ENCODE measurements at regions not wholly inside any gene's neighbourhood (a gene's known extent, or its start where the extent isn't known, plus 50 kb on each side); places are given as distances from the start of the nearest gene placed in this dataset.

DNA sequence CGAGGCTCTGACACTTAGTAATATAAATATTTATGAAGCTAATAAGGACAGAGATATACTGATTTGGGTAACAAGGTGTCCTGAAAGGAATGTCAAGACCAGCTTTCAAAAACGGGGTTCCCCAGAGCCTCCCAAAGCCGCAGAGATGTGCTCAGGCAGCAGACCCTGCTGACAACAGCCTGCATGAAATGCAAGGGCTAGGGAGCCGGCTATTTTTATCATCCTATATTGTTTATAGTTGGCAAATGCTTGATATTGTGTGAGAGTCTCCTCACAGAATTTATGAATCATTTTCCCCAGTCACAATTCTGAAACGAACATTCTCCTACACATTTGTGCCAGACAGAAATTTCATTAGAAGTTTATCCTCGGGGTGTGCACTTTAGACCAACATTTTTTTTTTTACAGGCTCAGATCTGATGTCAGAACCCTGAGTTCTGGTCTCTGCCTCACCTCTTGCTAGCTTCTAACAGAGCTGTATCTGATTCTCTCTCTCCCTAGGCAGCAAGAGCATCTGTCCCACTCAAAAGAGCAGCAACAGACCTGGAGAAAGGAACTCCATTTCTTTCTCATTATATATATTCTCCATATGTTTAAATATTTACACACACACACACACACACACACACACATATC, 302.3 kb upstream of the PLD5 start:
- no peaks in the 10 kb centered on the region for H3K36me3 Mint-ChIP-seq (ENCODE audit: insufficient read depth, unreplicated experiment)
- intact Hi-C loops (cut with micrococcal nuclease), result loop anchor here (1.0 to 10.0 kb wide), 3 partner anchors 178 to 303 kb away; partner anchors contain the start of gene PLD5
- TF ChIP-seq, protein P1, sequence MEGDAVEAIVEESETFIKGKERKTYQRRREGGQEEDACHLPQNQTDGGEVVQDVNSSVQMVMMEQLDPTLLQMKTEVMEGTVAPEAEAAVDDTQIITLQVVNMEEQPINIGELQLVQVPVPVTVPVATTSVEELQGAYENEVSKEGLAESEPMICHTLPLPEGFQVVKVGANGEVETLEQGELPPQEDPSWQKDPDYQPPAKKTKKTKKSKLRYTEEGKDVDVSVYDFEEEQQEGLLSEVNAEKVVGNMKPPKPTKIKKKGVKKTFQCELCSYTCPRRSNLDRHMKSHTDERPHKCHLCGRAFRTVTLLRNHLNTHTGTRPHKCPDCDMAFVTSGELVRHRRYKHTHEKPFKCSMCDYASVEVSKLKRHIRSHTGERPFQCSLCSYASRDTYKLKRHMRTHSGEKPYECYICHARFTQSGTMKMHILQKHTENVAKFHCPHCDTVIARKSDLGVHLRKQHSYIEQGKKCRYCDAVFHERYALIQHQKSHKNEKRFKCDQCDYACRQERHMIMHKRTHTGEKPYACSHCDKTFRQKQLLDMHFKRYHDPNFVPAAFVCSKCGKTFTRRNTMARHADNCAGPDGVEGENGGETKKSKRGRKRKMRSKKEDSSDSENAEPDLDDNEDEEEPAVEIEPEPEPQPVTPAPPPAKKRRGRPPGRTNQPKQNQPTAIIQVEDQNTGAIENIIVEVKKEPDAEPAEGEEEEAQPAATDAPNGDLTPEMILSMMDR (IDR thresholded peaks at IDR 0.05; ENCODE audit: unreplicated experiment), result no peak
- H3K27ac Mint-ChIP-seq (ENCODE audit: low read depth, unreplicated experiment), result peak overlapping the region; percentile 96
- no TSS peak for BruUV-seq (replicated peaks)
- POLR2A ChIA-PET, result interaction anchor here (0.5 to 2.6 kb wide), 9 partner anchors 12 to 430 kb away, joined by 3 to 10 read pairs (median 4); no protein-coding TSS in a partner anchor
- H3K4me1 Mint-ChIP-seq (ENCODE audit: insufficient read depth, unreplicated experiment), result peaks cover 50% of the 10 kb centered on the region
- H3K27me3 Mint-ChIP-seq (ENCODE audit: insufficient read depth, unreplicated experiment), result no peaks in the 10 kb centered on the region
- H3K4me3 Mint-ChIP-seq (ENCODE audit: unreplicated experiment), result peak overlapping the region; percentile 41
- CTCF ChIA-PET, result interaction anchor here (0.7 to 1.4 kb wide), 5 partner anchors 16 to 408 kb away, joined by 3 to 5 read pairs (median 4); no protein-coding TSS in a partner anchor
- H3K9me3 Mint-ChIP-seq (ENCODE audit: unreplicated experiment), result peaks cover 6% of the 10 kb centered on the region
- peak; percentile 89 for DNase-seq (ENCODE audit: unreplicated experiment)

DNA sequence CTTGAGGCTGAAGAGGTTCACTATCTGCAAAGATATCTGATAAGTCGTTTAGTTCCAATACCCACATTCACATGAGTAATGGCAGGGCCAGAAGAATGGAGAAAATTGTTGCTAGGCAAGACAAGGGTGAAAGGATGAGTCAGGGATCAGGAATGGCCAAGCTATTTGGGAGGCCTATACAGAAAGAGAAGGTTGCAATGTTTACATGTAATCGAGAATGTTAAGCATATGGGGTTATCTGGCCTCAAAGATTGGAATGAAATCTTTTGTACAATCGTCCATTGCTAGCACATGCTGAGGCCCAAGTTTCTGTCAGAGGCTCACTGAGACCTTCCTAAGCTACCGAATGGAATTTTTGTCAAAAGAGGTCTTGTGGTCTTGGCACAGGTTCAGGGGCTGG, 299.9 kb upstream of the PLD5 start:
- Mint-ChIP-seq H3K36me3 (ENCODE audit: insufficient read depth, unreplicated experiment) (no peaks in the 10 kb centered on the region), H3K27me3 (ENCODE audit: insufficient read depth, unreplicated experiment) (no peaks in the 10 kb centered on the region), H3K4me3 (ENCODE audit: unreplicated experiment) (peak overlapping the region; percentile 19), H3K9me3 (ENCODE audit: unreplicated experiment) (no peaks in the 10 kb centered on the region), H3K4me1 (ENCODE audit: insufficient read depth, unreplicated experiment) (peaks cover 52% of the 10 kb centered on the region), H3K27ac (ENCODE audit: low read depth, unreplicated experiment) (peak overlapping the region; percentile 96)
- ChIA-PET POLR2A (interaction anchor here (0.9 to 1.4 kb wide), 4 partner anchors 12 to 54 kb away, joined by 3 to 6 read pairs (median 4); no protein-coding TSS in a partner anchor), CTCF (interaction anchor here (0.6 to 1.8 kb wide), 4 partner anchors 14 to 355 kb away, joined by 3 to 4 read pairs (median 4); no protein-coding TSS in a partner anchor)
- DNase-seq (ENCODE audit: unreplicated experiment), result peak; percentile 96
- intact Hi-C loops (cut with micrococcal nuclease), result loop anchor here (1.0 to 10.0 kb wide), 2 partner anchors 13 to 180 kb away; no protein-coding TSS in a partner anchor
- TF ChIP-seq, protein P1 (IDR thresholded peaks at IDR 0.05; ENCODE audit: unreplicated experiment), result no peak
- no TSS peak for BruUV-seq (replicated peaks)

DNA sequence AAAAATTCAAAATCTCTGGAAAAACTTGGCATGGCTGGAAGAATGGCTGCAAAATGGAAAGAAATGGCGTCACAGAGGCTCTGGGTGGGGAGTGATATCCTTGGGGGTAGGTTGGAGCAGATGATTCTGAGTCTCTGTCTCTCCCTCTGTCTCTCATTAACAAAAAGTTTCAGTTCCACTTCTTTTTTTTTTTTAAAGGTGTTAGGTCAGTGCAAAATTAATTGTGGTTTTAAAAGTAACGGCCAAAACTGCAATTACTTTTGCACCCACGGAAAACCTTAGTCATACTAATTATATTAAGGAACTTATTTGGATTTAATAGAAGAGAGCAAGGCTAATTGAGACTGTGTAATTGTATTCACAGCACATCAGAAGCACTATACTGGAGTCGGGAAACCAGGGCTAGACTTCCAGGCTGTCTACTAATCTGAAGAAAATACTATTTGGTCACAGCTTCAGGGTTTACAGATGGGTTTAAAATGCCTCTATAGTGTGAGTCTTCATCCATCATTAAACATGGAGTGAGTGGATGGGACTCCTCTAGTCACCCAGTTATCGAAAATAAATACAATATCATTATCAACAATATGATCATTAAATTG, 289.1 kb upstream of the PLD5 start:
- Mint-ChIP-seq H3K4me1 (ENCODE audit: insufficient read depth, unreplicated experiment) (peaks cover 31% of the 10 kb centered on the region), H3K27ac (ENCODE audit: low read depth, unreplicated experiment) (peak overlapping the region; percentile 87), H3K9me3 (ENCODE audit: unreplicated experiment) (peaks cover 8% of the 10 kb centered on the region), H3K27me3 (ENCODE audit: insufficient read depth, unreplicated experiment) (no peaks in the 10 kb centered on the region), H3K4me3 (ENCODE audit: unreplicated experiment) (no peak overlapping the region), H3K36me3 (ENCODE audit: insufficient read depth, unreplicated experiment) (no peaks in the 10 kb centered on the region)
- TF ChIP-seq, protein P1 (IDR thresholded peaks at IDR 0.05; ENCODE audit: unreplicated experiment), result no peak
- intact Hi-C loops (cut with micrococcal nuclease), result no loop called here
- DNase-seq (ENCODE audit: unreplicated experiment), result no peak
- CTCF ChIA-PET, result no interaction called here
- BruUV-seq (replicated peaks), result no TSS peak
- POLR2A ChIA-PET, result interaction anchor here (0.7 to 1.7 kb wide), 3 partner anchors 10 to 282 kb away, joined by 3 to 7 read pairs (median 3); no protein-coding TSS in a partner anchor

All from MCF 10A (cell line).